ENCODE measurements at regions not wholly inside any gene's neighbourhood (a gene's known extent, or its start where the extent isn't known, plus 50 kb on each side); places are given as distances from the start of the nearest gene placed in this dataset.

GRCh38 chr1:90557706-90558105 lies 159.4 kb downstream of the BARHL2 start:
- no peak for TF ChIP-seq CTCF (IDR thresholded peaks at IDR 0.05)
- no peak for TF ChIP-seq POLR2A (IDR thresholded peaks at IDR 0.05; ENCODE audit: low read length)
- no peak for TF ChIP-seq KDM5A (IDR thresholded peaks at IDR 0.05)
- TF ChIP-seq MYC (IDR thresholded peaks at IDR 0.05; ENCODE audit: borderline replicate concordance, low read length) = no peak
- TF ChIP-seq BHLHE40 (IDR thresholded peaks at IDR 0.05; ENCODE audit: low read depth, low read length) = no peak
- TF ChIP-seq, protein P1, sequence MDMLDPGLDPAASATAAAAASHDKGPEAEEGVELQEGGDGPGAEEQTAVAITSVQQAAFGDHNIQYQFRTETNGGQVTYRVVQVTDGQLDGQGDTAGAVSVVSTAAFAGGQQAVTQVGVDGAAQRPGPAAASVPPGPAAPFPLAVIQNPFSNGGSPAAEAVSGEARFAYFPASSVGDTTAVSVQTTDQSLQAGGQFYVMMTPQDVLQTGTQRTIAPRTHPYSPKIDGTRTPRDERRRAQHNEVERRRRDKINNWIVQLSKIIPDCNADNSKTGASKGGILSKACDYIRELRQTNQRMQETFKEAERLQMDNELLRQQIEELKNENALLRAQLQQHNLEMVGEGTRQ (IDR thresholded peaks at IDR 0.05) = no peak
- TF ChIP-seq EP300 (IDR thresholded peaks at IDR 0.05) = no peak
- TF ChIP-seq SMC3 (IDR thresholded peaks at IDR 0.05) = no peak
